HG03108 (cell line): ENCODE measurements at regions not wholly inside any gene's neighbourhood (a gene's known extent, or its start where the extent isn't known, plus 50 kb on each side); places are given as distances from the start of the nearest gene placed in this dataset.

Experiments
- ATAC-seq: cut with Tn5 transposase; IDR thresholded peaks from one replicate; pipeline ENCODE4 v1.9.1; 2021; ENCODE audit warnings: moderate library complexity; ENCODE audit not compliant: unreplicated experiment

DNA sequence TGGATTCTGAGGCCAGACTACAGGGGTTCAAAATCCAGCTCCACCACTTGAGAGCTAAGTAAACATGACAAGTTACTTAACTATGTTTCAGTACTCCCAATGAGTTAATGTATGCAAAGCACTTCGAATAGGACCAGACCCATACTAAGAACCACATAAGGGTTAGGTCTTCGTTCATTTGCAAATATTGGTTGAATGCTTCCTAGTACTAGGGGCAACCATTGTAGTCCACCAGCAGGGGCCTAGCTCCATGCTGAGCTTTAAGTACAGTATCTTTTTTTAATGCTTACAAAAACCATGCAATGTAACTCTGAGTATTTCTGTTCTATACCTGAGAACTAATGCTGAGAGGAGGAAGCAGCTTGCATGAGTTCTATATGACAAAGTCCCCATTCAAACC lies 80.4 kb upstream of the PDE1C start:
- no peak for ATAC-seq

DNA sequence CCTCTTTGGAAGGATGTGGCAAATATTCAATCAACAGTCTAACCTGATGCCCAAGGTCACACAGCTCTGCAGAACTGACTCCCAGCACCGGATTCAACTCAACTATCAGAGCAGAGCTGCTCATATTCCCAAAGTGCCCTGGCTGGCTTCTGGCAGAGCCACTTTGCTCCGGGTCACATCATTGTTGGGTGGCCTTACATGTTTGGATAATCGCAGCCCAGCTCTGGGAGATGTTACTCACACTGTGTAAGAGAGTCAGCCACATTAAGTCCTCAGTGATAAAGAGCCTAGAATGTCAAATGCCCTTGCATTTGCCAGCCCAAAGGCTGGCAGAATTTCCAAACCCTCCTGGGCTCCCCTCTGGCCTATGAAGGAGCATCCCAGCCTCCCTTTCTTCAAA lies 79.8 kb upstream of the PDE1C start:
- ATAC-seq = no peak

DNA sequence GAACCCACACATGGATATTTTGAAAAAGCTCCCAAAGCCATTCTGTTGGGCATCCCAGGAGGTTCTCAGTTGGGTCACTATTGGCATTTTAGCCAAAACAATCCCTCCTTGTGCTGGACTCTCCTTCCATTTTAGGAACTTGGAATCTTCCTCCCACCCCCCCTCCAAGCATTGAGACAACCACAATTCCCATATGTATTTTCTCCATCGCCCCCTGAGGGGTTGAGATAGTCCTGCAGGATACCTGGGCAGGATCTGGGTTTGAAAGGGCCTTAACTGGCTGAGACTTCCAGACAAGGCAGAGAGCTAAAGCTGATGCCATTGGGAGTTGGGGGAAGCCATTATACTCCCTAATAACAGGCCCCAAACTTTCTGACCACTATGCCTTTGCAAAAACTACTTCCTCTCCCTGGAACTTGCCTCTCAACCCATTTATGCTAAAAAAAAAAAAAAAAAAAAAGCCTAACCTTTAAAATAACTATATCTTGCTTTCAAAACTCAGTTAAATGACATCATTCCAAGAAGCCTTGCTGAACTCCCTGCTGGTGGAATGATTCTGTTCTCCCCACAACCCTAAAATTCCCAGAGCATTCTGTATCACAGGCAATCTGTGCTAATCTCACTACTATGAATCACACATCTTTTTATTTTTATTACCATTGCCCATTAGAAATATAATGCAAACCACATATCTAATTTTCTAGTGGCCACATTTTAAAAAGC lies 77.5 kb upstream of the PDE1C start:
- no peak for ATAC-seq

DNA sequence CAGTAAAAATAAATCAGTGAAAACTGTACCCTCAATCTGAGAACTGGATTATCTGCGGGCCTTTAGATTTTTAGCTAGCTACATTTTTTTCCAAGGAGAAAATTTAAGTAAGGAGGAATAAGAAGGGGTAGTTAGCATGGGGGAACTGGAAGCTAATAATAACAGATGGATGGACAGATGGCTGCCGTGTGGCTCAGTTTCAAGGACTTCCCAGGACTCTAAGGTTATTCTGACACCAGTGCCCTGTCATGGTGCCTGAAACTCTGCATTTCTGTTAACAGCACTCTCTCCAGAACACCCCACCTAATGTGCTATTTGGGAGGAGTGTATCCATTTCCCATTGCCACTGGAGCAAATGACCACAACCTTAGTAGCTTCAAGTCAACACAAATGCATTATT lies 75.7 kb upstream of the PDE1C start:
- ATAC-seq = no peak

DNA sequence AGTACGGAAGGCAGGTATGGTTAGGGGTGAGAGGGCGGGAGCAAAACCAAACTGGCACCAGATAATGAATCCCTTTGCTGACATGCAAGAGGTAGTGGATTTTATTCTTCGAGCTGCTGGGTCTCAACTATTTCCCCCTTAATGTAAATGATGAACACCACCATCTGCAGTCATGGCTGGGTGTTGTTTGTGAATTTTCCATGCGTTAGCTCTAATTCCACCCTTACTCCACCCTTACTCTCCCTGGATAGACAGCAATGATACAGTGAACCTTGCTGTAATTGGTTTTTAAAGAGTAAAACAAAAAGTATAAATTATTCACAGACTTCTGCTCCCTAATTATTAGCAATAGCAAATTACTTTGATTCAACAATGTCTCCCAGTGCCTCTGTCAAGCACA lies 74.5 kb upstream of the PDE1C start:
- ATAC-seq = no peak

DNA sequence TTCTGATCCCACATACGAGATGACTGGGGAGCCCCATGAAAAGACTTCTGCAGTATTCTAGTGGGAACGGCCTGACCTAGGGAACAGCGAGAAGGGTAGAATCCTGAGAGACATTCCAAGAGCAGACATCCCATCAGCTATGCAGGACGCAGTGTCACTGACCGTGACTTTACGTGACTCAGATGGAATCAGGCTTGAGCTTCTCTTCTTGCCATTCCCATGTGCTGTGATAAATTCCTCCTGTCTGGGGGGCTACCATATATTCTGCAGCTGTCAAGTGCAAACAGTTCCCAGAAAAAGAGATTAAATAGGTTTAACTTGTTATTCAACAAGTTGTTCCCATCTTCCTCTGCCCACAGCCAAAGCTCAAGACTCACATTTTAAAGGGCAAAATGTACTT lies 73.1 kb upstream of the PDE1C start:
- no peak for ATAC-seq

DNA sequence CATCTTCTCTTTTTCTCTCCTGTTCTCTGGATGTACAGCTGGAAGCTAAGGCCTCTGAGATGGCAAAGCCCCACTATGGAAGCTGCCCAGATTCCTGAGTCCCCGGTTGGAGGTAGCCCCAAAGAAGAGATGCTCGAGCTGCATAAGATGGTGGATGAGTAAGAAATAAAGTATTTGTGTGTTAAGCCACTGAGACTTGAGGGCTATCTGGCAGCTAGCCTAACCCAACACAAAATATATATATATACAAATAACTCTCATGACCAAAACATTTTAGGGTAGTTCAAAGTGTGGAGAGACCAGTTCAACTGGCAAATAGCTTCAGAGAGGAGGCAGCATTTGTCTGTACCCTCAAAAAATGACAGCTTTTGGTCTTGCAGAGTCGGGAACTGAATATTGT lies 72.4 kb upstream of the PDE1C start:
- ATAC-seq = no peak

DNA sequence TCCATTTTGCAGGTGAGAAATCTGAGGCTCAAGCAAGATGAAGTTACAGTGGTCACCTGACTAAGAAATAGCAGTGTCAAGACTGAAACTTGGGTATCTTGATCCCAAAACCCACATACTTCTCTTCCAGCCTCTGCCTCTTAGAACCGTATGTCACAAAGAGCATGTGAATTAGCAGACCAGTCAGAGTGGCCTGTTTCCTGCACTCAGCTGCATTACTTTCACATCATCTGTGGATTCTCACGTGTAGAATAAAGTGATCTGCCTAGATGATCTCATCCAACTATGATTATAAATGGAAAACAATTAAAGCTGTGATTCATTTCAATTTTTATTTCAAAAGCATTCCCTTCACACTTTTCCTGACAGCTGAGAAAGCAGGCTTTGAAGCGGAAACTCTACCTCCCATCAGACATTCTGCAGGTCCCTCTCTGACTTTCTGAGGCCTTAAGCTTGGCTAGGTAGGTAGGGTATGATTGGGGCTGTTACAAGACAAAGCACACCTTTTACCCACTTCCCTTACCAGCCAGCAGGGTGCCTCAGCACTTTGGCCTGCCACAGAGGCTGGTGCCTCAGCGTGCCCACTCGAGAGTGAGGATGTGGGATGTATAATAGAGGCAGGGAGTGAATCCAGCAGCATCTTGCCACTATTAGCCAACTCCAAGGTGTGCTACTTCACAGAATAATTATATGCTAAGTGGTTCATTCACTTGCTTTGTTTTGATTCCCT lies 70.2 kb upstream of the PDE1C start:
- ATAC-seq = no peak

DNA sequence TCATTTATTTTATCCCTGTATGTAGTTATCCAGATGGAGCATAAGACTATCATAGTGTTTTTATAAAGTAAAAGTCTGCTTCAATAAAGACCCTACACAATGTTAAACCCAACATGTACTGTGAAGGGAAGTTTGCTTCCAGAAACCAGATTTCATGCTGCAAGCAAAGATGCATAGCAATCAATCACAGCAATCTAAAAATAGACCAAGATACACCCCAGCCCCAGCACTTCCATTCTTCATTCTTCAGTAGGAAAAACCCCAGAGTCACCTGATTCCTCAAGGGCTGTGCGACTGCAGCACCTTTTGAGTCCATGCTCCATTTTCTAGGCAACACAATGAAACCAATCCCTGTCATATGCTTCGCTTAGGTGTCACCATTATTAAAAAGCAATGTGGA lies 66.9 kb upstream of the PDE1C start:
- no peak for ATAC-seq

DNA sequence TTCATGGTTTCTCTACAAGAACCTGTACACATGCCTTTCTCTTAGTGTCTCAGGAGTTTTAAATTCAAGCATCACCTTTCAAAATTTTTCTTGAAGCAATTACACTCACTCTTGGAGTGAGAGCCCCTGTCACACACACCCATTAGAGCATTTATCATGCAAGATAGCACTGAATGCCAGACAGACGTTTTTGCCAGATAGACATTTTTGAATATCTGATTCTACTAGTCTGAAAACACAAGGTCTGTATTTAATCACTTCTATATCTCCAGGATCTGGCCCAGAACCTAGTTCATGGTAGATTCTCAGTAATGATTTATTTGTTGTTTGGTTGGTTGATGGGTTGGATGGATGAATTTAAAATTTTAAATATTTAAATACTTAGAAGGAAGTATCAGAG lies 60.9 kb upstream of the PDE1C start:
- ATAC-seq = no peak

DNA sequence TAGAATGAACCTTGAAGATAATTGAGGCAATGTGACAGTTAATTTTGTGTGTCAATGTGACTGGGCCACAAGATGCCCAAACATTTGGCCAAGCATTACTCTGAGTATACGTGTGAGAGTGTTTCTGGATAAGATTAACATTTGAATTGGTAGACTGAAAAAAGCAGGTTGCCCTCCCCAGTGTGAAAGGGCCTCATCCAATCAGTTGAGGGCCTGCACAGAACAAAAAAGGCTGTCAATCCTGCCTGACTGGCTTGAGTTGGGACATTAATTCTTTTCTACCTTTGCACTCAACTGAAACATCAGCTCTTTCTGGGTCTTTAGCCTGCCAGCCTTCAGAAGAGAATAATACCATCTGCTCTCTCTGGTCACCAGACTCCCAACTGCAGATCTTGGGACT lies 56.6 kb upstream of the PDE1C start:
- ATAC-seq = no peak
